NB4 (cell line): ENCODE measurements at regions not wholly inside any gene's neighbourhood (a gene's known extent, or its start where the extent isn't known, plus 50 kb on each side); places are given as distances from the start of the nearest gene placed in this dataset.

Source experiments
- CTCF ChIP-seq: IDR thresholded peaks from one replicate; pipeline ENCODE4 v1.5.1; 2012; ENCODE audit warnings: low read depth, low read length
- MAX ChIP-seq: IDR thresholded peaks from 2 replicates; pipeline ENCODE4 v1.6.1; 2011; ENCODE audit warnings: low read depth, low read length
- POLR2A ChIP-seq: IDR thresholded peaks from 2 replicates; pipeline ENCODE4 v1.6.1; 2011; ENCODE audit warnings: mild to moderate bottlenecking; ENCODE audit not compliant: insufficient read length; ENCODE audit errors: extremely low read depth

- TF ChIP-seq POLR2A (no peak), CTCF (no peak), MAX (no peak)
Observed at GRCh38 chr18:30712383-30712782, 330.2 kb downstream of the DSC3 start.
